OCI-LY7 (cell line): ENCODE measurements at regions not wholly inside any gene's neighbourhood (a gene's known extent, or its start where the extent isn't known, plus 50 kb on each side); places are given as distances from the start of the nearest gene placed in this dataset.

Experiments used
- BruUV-seq: library from RNA; stranded (reverse); fragments of 400-500 nt; replicated peaks from 2 replicates; lab custom pipeline; 2021; lab: Mats Ljungman, UMichigan
- CTCF ChIA-PET: fragments of 300-600 bp; sonication (Branson Sonifier 250); formaldehyde crosslinking; loops from one replicate; lab custom pipeline; 2022; ENCODE audit warnings: antibody characterized with exemption; ENCODE audit not compliant: unreplicated experiment; lab: Charles Lee
- POLR2A ChIA-PET: fragments of 300-600 bp; sonication (Branson Sonifier 250); formaldehyde crosslinking; loops from one replicate; lab custom pipeline; 2022; ENCODE audit warnings: antibody characterized with exemption; lab: Charles Lee
- DNase-seq: peaks from one replicate; pipeline ENCODE4 v3.0.0-alpha.2; 2015; ENCODE audit warnings: low spot score
- H2AFZ ChIP-seq: fragments of 200-600 bp; sonication (generic), shearing (Covaris generic); 2 replicates; pipeline ENCODE4 v1.6.1; 2014; ENCODE audit warnings: mild to moderate bottlenecking, antibody characterized with exemption, low read length, moderate library complexity
- H3K27ac ChIP-seq: fragments of 200-600 bp; sonication (generic); 2 replicates; pipeline ENCODE4 v1.5.1; 2014; ENCODE audit warnings: mixed run types, low read depth, mild to moderate bottlenecking, moderate library complexity, low read length, inconsistent platforms; ENCODE audit not compliant: poor library complexity, severe bottlenecking
- H3K36me3 ChIP-seq: fragments of 200-600 bp; sonication (generic); 2 replicates; pipeline ENCODE4 v1.6.1; 2014; ENCODE audit warnings: mild to moderate bottlenecking, antibody characterized with exemption, low read length, moderate library complexity, mixed read lengths; ENCODE audit not compliant: insufficient read depth
- H3K4me1 ChIP-seq: fragments of 200-600 bp; sonication (generic); 2 replicates; pipeline ENCODE4 v1.5.1; 2014; ENCODE audit warnings: mild to moderate bottlenecking, low read length; ENCODE audit not compliant: insufficient read depth, poor library complexity, severe bottlenecking
- H3K4me2 ChIP-seq: fragments of 200-600 bp; sonication (generic); 2 replicates; pipeline ENCODE4 v1.6.1; 2014; ENCODE audit warnings: mild to moderate bottlenecking, low read length
- H3K4me3 ChIP-seq: fragments of 200-600 bp; sonication (generic); 2 replicates; pipeline ENCODE4 v1.5.1; 2014; ENCODE audit warnings: mild to moderate bottlenecking, low read depth, low read length; ENCODE audit not compliant: poor library complexity, severe bottlenecking
- H3K79me2 ChIP-seq: fragments of 200-600 bp; sonication (generic); 2 replicates; pipeline ENCODE4 v1.6.1; 2016; ENCODE audit warnings: low read depth, mild to moderate bottlenecking, low read length, moderate library complexity, mixed read lengths; ENCODE audit not compliant: insufficient read depth
- H3K9me2 ChIP-seq: fragments of 200-600 bp; sonication (generic); 2 replicates; pipeline ENCODE4 v1.6.1; 2016; ENCODE audit warnings: mild to moderate bottlenecking, low read length, mixed read lengths; ENCODE audit not compliant: insufficient read depth
- H3K9me3 ChIP-seq: fragments of 200-600 bp; sonication (generic); 2 replicates; pipeline ENCODE4 v1.6.1; 2014; ENCODE audit warnings: mild to moderate bottlenecking, mixed run types, low read length, mixed read lengths
- H4K20me1 ChIP-seq: fragments of 200-600 bp; sonication (generic); 2 replicates; pipeline ENCODE4 v1.6.1; 2014; ENCODE audit warnings: mild to moderate bottlenecking, antibody characterized with exemption, low read length, moderate library complexity, mixed read lengths; ENCODE audit not compliant: insufficient read depth
- CTCF ChIP-seq: fragments of 200-600 bp; sonication (generic); conservative IDR thresholded peaks from 2 replicates; pipeline ENCODE4 v1.5.1; 2014; ENCODE audit warnings: mild to moderate bottlenecking, antibody characterized with exemption, low read length, moderate library complexity, mixed read lengths
- EZH2phosphoT487 ChIP-seq: fragments of 200-600 bp; sonication (generic); IDR thresholded peaks from 2 replicates; pipeline ENCODE4 v1.6.1; 2018; ENCODE audit warnings: low read depth, borderline replicate concordance, mild to moderate bottlenecking, mixed run types, antibody characterized with exemption, low read length, moderate library complexity, mixed read lengths
- intact Hi-C: fragments of 100-400 bp; cut with micrococcal nuclease; formaldehyde crosslinking; loops from one replicate; pipeline ENCODE4 v1.10.0; 2022; ENCODE audit not compliant: unreplicated experiment

GRCh38 chr6:133610227-133610840, 278.6 kb upstream of the TCF21 start:
- BruUV-seq: no TSS peak
- Histone ChIP-seq H4K20me1 (no peaks in the 10 kb centered on the region), H3K9me3 (no peaks in the 10 kb centered on the region), H3K4me1 (no peaks in the 10 kb centered on the region), H3K9me2 (no peaks in the 10 kb centered on the region), H3K79me2 (no peaks in the 10 kb centered on the region), H3K27ac (no peak overlapping the region), H3K4me2 (no peak overlapping the region), H3K36me3 (no peaks in the 10 kb centered on the region), H3K4me3 (no peak overlapping the region), H2AFZ (no peak overlapping the region)
- POLR2A ChIA-PET: no interaction called here
- DNase-seq: no peak
- intact Hi-C loops: no loop called here
- CTCF ChIA-PET: no interaction called here
- no peak for TF ChIP-seq EZH2phosphoT487
- TF ChIP-seq CTCF: no peak

GRCh38 chr6:133610971-133611370, 277.9 kb upstream of the TCF21 start:
- CTCF ChIA-PET: no interaction called here
- no peak overlapping the region for H2AFZ ChIP-seq
- TF ChIP-seq CTCF (no peak), EZH2phosphoT487 (no peak)
- H3K27ac ChIP-seq: no peak overlapping the region
- no peaks in the 10 kb centered on the region for H3K9me3 ChIP-seq
- no peak overlapping the region for H3K4me3 ChIP-seq
- no peaks in the 10 kb centered on the region for H3K79me2 ChIP-seq
- H3K4me1 ChIP-seq: no peaks in the 10 kb centered on the region
- intact Hi-C loops: no loop called here
- no peaks in the 10 kb centered on the region for H3K36me3 ChIP-seq
- no peak for DNase-seq
- H4K20me1 ChIP-seq: no peaks in the 10 kb centered on the region
- H3K9me2 ChIP-seq: no peaks in the 10 kb centered on the region
- POLR2A ChIA-PET: no interaction called here
- H3K4me2 ChIP-seq: no peak overlapping the region
- no TSS peak for BruUV-seq

GRCh38 chr6:133612459-133612858, 276.5 kb upstream of the TCF21 start:
- Histone ChIP-seq H4K20me1 (no peaks in the 10 kb centered on the region), H3K4me1 (no peaks in the 10 kb centered on the region), H3K4me3 (no peak overlapping the region), H3K9me3 (no peaks in the 10 kb centered on the region), H3K9me2 (no peaks in the 10 kb centered on the region), H3K36me3 (no peaks in the 10 kb centered on the region), H3K79me2 (no peaks in the 10 kb centered on the region), H3K4me2 (no peak overlapping the region), H2AFZ (no peak overlapping the region), H3K27ac (no peak overlapping the region)
- POLR2A ChIA-PET: interaction anchor here (0.6 kb wide), 1 partner anchor 529 kb away, joined by 4 read pairs; no protein-coding TSS in a partner anchor
- TF ChIP-seq EZH2phosphoT487: no peak
- no peak for TF ChIP-seq CTCF
- no peak for DNase-seq
- intact Hi-C loops: no loop called here
- CTCF ChIA-PET: no interaction called here
- BruUV-seq: no TSS peak
